Gastrocnemius medialis (tissue), 4 donors: ENCODE measurements at regions not wholly inside any gene's neighbourhood (a gene's known extent, or its start where the extent isn't known, plus 50 kb on each side); places are given as distances from the start of the nearest gene placed in this dataset.

Source experiments
- ATAC-seq, 2 donors: fragments of 150-250 bp; one replicate each; pipeline ENCODE4 v1.9.1; 2016
- DNase-seq, 2 donors: peaks; one replicate each; pipeline ENCODE4 v3.0.0-alpha.2; 2019
- H3K27ac ChIP-seq, 4 donors: fragments of 200-600 bp; sonication (generic); 1 replicate in 1 of 4; 2 replicates in 3 of 4; pipeline ENCODE4 v1.5.1; 2016 to 2018; ENCODE audit warnings: mild to moderate bottlenecking in 2 of 4, moderate library complexity in 1 of 4
- H3K27me3 ChIP-seq, 3 donors: fragments of 200-600 bp; sonication (generic) in 2 of 3; 1 replicate in 1 of 3; 2 replicates in 2 of 3; pipeline versions ENCODE4 v1.5.1 to v1.6.0; 2016 to 2019; ENCODE audit warnings: mild to moderate bottlenecking in 1 of 3, moderate library complexity in 1 of 3
- H3K36me3 ChIP-seq, 2 donors: fragments of 200-600 bp; sonication (generic) in 1 of 2; one replicate each; pipeline ENCODE4 v1.5.1; 2017 to 2018
- H3K4me1 ChIP-seq, 2 donors: fragments of 200-600 bp; sonication (generic) in 1 of 2; one replicate each; pipeline ENCODE4 v1.5.1; 2016 to 2017; ENCODE audit warnings: mild to moderate bottlenecking in 2 of 2
- H3K4me3 ChIP-seq, 4 donors: fragments of 200-600 bp; sonication (generic) in 3 of 4; 1 replicate in 1 of 4; 2 replicates in 3 of 4; pipeline ENCODE4 v1.5.1; 2016 to 2019; ENCODE audit warnings: mild to moderate bottlenecking in 2 of 4
- H3K9me3 ChIP-seq, 3 donors: fragments of 200-600 bp; sonication (generic) in 2 of 3; 1 replicate in 1 of 3; 2 replicates in 2 of 3; pipeline ENCODE4 v1.5.1; 2016 to 2019
- CTCF ChIP-seq, 5 experiments: fragments of 450-650 bp in 3 of 5; fragments of 200-600 bp in 2 of 5; sonication (generic) in 2 of 5; IDR thresholded peaks in 4 of 5; conservative IDR thresholded peaks in 1 of 5; 1 replicate in 4 of 5; 2 replicates in 1 of 5; pipeline ENCODE4 v1.5.1; 2016 to 2019; ENCODE audit warnings: antibody characterized with exemption in 5 of 5, mild to moderate bottlenecking in 3 of 5, moderate library complexity in 3 of 5
- POLR2A ChIP-seq, 2 donors: fragments of 450-650 bp; IDR thresholded peaks; one replicate each; pipeline ENCODE4 v1.6.1; 2017; ENCODE audit warnings: antibody characterized with exemption in 2 of 2, mild to moderate bottlenecking in 2 of 2, moderate library complexity in 2 of 2
- in situ Hi-C, 4 donors: fragments of 200-750 bp; cut with MboI; loops; one replicate each; pipeline versions ENCODE4 v1.15.0 to v1.8.0; 2017; ENCODE audit warnings: low sequenced_read_pairs in 4 of 4
- intact Hi-C: fragments of 100-400 bp; cut with DNase I; formaldehyde crosslinking; loops from one replicate; pipeline ENCODE4 v1.15.1; 2023; ENCODE audit warnings: low total_unique reads

- ATAC-seq, result no peak
- DNase-seq, result no peak
- Histone ChIP-seq H3K9me3 (no peaks in the 10 kb centered on the region), H3K27me3 (no peaks in the 10 kb centered on the region), H3K27ac (no peak overlapping the region), H3K4me1 (no peaks in the 10 kb centered on the region), H3K36me3 (no peaks in the 10 kb centered on the region), H3K4me3 (no peak overlapping the region)
- TF ChIP-seq POLR2A (IDR thresholded peaks at IDR 0.05) (no peak), CTCF (IDR thresholded peaks at IDR 0.05 in 4 of 5, conservative IDR thresholded peaks at IDR 0.05 in 1 of 5) (no peak)
- intact Hi-C loops, result no loop called here
- in situ Hi-C loops, result no loop called here
Measured at GRCh38 chr9:109990541-109990940, 210.5 kb downstream of the PALM2AKAP2 start.

- Histone ChIP-seq H3K27ac (no peak overlapping the region), H3K4me1 (peaks cover 3 to 4% of the 10 kb centered on the region in 2 donors), H3K27me3 (no peaks in the 10 kb centered on the region), H3K4me3 (no peak overlapping the region), H3K9me3 (no peaks in the 10 kb centered on the region), H3K36me3 (no peaks in the 10 kb centered on the region)
- in situ Hi-C loops, result no loop called here
- TF ChIP-seq CTCF (IDR thresholded peaks at IDR 0.05 in 4 of 5, conservative IDR thresholded peaks at IDR 0.05 in 1 of 5) (no peak), POLR2A (IDR thresholded peaks at IDR 0.05) (no peak)
- DNase-seq (no peak), ATAC-seq (no peak)
- intact Hi-C loops, result no loop called here
Measured at GRCh38 chr9:109992293-109992692, 212.3 kb downstream of the PALM2AKAP2 start.

- intact Hi-C loops, result no loop called here
- DNase-seq, result no peak
- TF ChIP-seq POLR2A (IDR thresholded peaks at IDR 0.05), result no peak
- TF ChIP-seq CTCF (IDR thresholded peaks at IDR 0.05 in 4 of 5, conservative IDR thresholded peaks at IDR 0.05 in 1 of 5), result no peak
Measured at GRCh38 chr9:109993250-109993978, 213.4 kb downstream of the PALM2AKAP2 start.

GRCh38 chr9:109994141-109994540, 213.8 kb downstream of the C9orf152 start:
- Histone ChIP-seq H3K36me3 (no peaks in the 10 kb centered on the region), H3K4me1 (peaks cover 4% of the 10 kb centered on the region in 2 donors), H3K27me3 (no peaks in the 10 kb centered on the region), H3K9me3 (no peaks in the 10 kb centered on the region), H3K27ac (no peak overlapping the region), H3K4me3 (no peak overlapping the region)
- TF ChIP-seq POLR2A (IDR thresholded peaks at IDR 0.05) (no peak), CTCF (IDR thresholded peaks at IDR 0.05 in 4 of 5, conservative IDR thresholded peaks at IDR 0.05 in 1 of 5) (no peak)
- no peak for ATAC-seq
- in situ Hi-C loops, result no loop called here
- intact Hi-C loops, result no loop called here
- no peak for DNase-seq

More at GRCh38 chr9:109993250-109993978, 213.4 kb downstream of the PALM2AKAP2 start:
- Histone ChIP-seq H3K27me3 (no peaks in the 10 kb centered on the region), H3K4me3 (no peak overlapping the region), H3K36me3 (no peaks in the 10 kb centered on the region), H3K9me3 (no peaks in the 10 kb centered on the region), H3K4me1 (peaks cover 4% of the 10 kb centered on the region in 2 donors), H3K27ac (no peak overlapping the region)
- ATAC-seq, result no peak
- in situ Hi-C loops, result no loop called here
